ENCODE measurements at regions not wholly inside any gene's neighbourhood (a gene's known extent, or its start where the extent isn't known, plus 50 kb on each side); places are given as distances from the start of the nearest gene placed in this dataset.
"Not testable (repeated sequence)": the region's sequence is repeated elsewhere in the genome, so short reads cannot be mapped to it uniquely, and the experiment has no call there.

DNA sequence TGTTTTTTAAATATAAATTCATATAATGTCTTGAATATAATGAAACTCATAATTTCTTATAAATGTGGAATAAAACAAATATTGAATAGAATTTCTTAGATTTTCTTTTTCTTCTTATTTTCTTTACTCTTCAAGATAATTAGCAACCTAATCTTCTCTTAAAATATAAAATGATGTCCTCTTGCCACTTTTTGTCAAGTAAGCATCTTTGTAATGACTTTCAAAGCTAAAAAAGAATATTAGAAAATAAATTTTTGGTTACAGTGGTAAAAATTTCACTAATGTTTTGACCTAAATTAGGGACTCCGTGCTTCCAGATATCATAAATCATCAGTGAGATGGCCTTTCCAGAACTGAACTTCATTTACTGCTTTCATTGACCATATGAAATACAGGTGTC is 846.4 kb downstream of the FRK start:
- no peak for DNase-seq

DNA sequence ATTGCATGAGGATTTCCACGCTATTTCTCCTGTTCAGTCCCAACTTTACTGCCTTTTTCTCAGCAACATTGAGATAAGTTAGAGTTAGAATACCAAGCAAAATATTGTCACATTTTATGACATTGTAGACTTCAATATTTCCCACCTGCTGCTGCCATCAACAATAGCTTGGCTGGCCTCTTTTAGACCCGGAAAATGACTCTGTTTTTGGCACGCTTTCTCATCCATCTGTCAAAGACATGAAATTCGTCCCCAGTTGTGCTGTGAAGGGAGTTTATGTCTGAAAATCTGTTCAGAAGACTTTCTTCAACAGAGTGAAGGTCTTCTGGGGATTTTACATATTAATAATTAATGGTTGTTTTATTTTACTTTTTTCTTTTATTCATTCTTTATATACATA is 857.3 kb downstream of the FRK start:
- DNase-seq, result no peak

DNA sequence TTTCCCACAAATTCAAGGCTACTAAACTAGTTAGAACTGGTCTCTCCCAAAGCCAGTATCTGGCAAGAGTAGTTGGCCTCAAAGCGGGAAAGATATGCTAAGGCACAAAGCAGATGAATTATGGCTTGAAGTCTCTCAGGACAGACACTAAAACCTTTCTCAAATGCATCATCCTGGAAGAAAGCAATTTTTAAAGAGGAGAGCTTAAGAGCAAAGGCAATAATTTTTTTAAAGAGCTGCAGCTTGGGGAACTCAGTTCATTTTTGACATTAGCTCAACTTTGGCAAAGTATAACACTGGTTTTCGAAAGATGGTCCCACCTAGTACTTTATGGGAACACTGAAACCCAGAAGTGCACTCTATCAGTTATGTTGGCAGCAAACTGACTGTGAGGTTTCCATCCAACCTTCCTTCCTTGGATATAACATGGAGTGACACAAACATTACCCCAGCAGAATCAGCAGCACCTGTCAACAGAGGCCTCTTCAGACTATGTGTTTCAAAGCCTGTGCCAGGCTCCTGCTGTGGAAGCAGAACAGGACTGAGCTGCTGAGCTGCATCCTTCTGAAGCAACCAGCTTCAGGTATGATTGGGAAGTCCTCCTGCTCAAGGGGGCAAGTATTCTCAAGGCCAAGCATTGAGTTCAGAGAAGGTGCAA is 852.3 kb upstream of the HS3ST5 start:
- DNase-seq, result no peak

DNA sequence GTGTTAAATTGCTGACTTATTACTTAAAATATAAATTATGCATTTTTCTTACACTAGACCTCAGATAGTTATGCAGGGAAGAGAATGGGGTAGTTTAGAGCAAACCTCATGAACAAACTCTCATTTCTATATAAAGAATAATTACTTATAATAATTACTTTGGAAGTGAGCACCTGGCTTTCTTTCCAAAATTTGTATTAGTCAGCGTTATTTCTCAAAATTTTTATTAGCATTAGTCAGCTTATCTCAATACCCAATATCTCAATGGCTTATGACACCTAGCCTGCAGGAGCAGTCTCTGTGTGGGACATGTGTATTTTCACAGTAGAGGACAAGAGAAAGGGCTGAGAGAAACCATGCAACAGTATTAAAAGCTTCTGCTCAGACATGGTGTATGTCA is 849.2 kb upstream of the HS3ST5 start:
- DNase-seq, result no peak

DNA sequence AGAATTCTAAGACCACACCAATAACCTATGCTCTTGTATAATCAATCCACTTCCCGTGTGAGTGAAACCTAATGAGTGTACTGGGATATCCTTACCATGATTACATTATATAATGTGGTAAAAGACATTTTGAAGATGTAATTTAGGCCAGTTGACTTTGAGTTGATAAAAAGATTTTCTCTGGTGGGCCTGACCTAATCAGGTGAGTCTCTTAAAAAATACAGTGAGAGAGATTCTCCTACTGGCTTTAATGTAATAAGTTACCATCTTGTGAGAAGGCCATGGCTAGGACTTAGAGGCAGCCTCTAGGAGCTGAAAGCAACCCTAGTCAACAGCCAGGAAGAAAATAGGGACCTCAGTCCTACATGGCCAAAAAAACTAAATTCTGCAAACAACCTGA is 847.7 kb upstream of the HS3ST5 start:
- DNase-seq, result no peak

DNA sequence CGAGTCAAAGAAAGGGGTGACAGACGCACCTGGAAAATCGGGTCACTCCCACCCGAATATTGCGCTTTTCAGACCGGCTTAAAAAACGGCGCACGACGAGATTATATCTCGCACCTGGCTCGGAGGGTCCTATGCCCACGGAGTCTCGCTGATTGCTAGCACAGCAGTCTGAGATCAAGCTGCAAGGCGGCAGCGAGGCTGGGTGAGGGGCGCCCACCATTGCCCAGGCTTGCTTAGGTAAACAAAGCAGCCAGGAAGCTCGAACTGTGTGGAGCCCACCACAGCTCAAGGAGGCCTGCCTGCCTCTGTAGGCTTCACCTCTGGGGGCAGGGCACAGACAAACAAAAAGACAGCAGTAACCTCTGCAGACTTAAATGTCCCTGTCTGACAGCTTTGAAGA is 832.6 kb upstream of the HS3ST5 start:
- not testable (repeated sequence) for DNase-seq

DNA sequence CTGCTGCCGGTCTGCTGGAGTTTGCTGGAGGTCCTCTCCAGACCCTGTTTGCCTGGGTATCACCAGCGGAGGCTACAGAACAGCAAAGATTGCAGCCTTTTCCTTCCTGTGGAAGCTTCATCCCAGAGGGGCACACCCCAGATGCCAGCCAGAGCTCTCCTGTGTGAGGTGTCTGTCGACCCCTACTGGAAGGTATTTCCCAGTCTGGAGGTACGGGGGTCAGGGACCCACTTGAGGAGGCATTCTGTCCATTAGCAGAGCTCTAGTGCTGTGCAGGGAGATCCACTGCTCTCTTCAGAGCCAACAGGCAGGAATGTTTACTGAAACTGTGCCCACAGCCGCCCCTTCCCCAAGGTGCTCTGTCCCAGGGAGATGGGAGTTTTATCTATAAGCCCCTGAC is 823.1 kb upstream of the HS3ST5 start:
- not testable (repeated sequence) for DNase-seq

DNA sequence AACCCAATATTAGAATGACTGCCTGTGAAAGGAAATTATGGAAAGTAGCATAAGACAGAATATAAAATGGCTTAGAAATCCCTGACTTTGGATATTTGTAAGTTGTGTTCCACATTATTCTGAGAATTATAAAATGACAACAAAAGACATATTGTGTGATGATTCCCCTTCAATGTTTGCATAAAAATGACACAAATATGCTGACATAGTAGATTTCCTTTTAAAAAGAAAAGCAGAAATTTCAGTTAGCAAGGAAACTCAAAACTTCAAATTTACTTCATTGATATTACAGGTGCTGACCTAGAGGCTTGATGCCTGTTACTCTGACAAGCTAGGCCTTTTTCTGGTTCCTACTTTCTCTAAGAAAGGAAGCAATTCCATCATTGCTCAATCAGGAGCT is 816.9 kb upstream of the HS3ST5 start:
- DNase-seq, result no peak

DNA sequence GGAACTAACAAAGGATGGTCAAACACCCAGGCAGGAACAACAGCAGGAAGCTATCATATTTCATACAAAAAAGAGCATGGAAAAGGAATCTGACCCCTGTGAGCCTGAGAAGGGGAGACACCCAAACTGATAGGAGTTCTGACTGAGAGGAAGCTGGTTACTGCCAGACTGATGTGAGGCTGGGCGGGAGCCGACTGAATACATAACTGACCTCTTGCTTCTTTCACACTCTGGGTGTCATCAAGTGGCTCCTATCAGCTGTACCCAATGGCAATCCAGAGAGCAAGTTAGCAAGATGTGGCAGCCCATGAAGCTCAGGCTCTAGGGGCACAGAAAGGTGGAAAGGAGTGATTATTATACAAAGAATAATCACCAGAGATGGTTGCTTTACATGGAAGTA is 795.1 kb upstream of the HS3ST5 start:
- no peak for DNase-seq

DNA sequence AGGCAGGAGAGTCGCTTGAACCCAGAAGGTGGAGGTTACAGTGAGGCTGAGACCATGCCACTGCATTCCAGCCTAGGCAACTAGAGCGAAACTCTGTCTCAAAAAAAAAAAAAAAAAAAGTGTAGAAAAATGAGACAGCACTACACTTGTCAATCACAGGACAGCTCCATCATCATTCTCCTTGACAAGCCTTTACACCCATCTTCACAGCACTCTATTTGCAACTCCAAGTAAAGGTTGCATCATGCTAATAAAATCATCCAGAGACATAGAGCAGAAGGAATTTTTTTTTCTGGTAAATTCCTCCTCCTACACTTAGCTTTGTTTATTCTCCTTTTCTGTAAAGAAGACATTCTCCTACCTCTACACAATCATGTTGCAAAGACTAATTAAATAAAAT is 791.0 kb upstream of the HS3ST5 start:
- no peak for DNase-seq

DNA sequence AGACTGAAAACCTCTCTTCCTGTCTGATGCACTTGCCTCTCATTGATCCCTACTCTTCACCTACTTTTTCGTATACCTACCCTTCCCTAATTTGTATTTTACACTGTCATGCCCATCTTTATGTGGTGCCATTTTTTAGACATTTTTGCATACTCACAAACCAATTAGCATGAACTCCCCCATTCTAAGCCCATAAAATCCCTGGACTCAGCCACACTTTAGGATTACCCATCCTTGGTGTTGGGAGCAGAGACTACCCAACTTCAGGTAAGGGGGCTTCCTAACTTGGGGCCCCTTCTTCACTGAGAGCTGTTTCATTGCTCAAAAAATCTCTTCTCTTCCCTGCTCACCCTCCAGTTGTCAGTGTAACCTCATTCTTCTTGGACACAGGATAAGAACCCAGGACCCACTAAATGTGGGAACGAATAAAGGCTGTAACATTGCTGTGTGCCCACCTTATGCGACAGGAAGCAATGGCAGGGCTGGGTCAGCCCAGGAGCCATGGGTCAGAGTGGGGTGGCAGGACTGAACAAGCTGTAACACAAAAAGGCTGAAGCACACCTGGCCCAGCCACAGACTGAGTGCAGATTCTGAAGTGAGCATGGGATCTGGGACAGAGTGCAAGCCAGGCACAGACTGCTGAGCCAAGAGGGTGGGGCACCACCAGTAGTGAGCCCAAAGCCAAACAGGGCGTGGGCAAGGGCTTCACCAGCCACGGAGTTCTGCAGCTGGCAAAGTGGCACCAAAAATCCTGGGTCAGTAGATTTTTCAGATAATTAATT is 789.1 kb upstream of the HS3ST5 start:
- DNase-seq, result no peak

DNA sequence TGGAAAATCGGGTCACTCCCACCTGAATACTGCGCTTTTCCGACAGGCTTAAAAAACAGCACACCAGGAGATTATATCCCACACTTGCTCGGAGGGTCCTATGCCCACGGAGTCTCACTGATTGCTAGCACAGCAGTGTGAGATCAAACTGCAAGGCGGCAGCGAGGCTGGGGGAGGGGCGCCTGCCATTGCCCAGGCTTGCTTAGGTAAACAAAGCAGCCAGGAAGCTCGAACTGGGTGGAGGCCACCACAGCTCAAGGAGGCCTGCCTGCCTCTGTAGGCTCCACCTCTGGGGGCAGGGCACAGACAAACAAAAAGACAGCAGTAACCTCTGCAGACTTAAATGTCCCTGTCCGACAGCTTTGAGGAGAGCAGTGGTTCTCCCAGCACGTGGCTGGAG is 778.7 kb upstream of the HS3ST5 start:
- DNase-seq, result not testable (repeated sequence)

DNA sequence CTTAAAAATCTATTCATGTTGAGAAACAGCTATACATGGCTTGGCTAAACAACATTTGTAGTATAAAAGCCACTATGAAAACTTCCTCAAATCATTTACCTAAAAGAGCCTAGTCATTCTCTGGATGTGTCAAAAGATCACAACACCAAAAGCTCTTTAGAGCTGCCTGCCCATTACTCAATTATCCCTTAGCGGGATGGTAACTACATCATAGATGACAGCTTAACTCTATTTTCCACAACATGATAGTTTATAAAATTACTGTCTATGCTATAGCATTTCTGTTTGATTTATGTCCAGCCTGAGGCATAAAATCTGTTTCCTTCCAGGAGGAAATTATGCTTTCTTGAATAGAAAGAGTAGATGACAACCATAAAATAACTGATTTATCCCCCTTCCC is 777.6 kb upstream of the HS3ST5 start:
- no peak for DNase-seq

DNA sequence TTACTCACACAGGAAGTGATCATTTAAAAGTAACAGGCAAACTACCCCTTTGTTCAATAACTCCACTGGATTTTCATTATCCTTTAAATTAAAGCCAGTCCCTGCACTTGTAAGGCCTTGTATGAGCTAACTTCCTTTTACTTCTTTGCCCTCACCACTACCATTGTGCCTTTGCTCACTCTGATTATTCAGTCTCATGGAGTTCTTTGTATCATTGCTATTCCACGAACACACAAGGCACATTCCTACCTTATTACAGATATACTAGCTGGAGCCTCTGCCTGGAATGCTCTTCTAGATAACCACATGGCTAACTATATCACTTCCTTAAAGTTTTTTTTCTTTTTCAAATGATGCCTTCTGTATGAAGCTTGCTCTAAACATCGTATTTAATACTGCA is 748.6 kb upstream of the HS3ST5 start:
- no peak for DNase-seq

DNA sequence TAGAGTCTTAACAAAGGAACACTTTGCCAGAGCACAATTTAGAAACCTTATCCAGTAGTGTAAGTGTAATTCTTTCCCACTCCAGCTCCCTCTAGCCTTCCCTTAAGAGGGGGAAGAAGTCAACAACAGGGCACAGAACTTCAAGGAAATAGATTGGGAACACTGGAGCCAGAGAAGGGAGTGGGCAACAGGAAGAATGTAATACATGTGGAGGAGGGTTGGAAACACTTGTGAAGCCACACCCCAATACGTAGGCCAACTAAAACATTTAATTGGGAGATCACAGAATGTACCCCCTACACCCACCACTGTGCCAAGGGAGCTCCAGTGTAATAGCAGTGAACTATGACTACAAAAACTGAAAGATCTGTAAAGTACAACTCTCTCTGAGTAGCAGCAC is 735.7 kb upstream of the HS3ST5 start:
- no peak for DNase-seq

DNA sequence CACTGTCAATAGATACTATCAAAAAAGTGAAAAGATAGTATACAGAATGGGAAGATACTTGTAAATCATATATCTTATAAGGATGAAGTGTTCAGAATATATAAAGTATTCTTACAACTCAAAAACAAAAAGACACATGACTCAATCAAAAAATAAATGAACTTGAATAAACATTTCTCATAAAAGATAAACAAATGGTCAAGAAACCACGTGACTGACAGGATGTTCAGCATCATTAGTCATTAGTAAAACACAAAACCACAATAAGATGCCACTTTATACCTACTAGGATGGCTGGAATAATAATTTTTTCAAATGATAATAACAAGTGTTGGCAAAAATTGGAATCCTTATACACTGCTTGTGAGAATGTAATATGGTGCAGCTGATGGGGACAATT is 729.1 kb upstream of the HS3ST5 start:
- DNase-seq, result no peak

DNA sequence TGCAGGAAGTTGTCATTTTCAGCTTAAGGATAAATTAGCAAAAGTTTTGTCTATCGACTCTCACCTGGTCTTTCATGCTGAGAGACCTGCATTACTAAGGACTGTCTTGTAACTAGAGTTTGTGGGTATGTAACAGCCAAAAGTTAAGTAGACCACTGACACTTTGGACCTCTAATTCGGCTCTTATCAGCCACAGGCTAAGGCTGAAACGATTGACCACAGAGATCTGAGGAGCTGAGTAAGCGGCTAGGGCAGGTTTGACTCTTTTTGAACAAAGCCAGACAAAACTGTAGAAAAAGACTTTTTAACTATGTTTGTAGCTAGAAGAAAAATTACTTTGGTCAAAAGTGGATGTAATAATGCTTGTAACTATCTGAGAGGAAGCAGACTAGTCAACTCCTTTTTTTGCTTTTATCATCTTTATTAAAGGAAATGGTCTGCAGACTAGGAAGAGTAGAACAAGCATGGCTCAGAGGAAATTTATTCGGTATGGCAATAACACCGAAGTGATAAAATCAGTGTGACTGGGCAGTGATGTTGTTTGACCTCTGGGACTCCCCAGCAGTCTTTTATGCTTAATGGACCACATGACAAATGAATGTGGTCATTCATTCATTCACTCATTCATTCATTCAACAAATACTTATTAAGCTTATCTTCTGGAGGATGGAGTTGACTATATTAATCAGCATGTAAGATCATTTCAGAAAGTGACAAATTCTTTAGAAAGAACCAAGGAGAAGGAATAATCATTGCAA is 725.0 kb upstream of the HS3ST5 start:
- DNase-seq, result no peak

DNA sequence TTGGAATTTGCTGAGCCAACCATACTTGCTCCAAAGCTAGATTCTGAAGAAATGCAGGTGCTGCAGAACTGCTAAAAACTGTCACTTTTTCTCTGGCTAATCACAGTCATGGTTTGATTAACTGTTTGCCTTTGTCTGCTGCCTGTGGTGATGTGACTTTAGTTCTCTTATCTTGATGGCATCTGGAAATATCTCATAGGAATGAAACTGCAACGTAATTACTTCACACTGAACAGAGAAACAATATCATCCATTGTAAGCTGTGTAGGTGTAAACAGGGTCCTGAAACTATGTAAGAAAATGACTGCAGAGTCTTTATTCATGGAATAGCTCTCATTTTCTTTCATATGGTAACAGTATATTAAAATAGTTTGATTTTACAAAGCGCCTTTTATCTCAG is 721.9 kb upstream of the HS3ST5 start:
- DNase-seq, result no peak

DNA sequence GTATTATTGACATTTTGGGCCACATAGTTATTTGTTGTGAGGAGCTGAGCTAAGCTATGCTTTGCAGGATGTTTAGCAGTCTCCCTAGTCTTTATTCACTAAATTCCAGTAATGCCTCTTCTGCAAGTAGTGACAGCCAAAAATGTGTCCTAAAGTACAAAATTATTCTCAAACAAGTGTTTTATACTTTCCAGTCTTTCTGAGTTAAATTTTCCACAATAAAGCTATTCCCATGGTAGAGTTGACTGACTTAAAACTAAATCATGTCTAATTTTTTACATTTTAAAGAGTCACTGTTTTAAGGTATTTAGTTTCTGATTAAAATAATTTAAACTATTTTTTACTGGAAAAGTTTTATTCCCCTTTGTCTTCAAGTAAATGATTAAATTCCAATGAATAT is 717.8 kb upstream of the HS3ST5 start:
- no peak for DNase-seq

DNA sequence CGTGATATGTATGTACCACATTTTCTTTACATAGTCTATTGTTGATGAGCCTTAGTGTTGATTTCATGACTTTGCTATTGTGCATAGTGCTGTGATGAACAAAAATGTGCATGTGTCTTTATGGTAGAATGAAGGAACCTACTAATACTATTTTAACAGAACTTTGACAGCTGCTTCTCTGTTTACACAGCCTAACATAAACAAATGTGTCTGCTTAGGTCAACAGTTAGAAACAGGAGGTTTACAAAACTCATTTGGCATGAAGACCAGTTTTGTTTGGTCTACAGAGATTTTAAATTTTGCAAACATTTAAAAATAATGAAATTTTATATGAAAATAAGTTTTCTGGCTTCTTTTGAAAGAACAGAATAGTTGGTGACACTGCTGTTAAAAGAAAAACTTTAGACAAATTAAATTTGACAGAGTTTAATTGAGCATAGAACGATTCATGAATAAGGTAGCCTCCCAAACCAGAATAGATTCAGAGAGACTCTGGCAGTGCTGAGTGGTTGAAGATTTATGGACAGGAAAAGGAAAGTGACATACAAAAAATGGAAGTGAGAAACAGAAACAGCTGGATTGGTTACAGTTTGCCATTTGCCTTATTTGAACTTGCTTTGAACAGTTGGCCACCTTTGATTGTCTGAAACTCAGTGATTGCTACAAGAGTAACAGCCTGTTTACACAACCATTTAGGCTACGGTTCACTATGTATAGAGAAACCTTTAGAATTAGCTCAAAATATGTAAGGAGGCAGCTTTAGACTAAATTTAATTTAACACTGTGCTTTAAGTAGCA is 715.8 kb upstream of the HS3ST5 start:
- no peak for DNase-seq

DNA sequence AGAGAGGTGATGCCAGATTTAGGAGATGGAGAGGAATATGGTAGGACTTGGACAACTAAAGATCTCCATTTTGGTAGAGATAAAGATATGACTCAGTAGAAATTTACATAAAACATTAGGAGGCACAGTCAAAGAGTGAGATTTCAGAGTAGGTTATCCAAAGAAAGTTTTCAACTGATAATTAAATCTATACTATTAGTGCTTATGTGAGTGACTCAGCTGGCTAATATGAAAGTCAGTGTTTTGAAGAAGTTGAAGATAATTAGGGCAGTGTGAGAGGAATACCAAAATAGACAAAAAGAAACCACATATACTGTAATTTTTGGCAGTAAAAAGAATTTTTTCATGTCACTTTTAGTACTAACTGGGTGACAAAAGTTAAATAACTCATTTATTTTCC is 712.8 kb upstream of the HS3ST5 start:
- no peak for DNase-seq

DNA sequence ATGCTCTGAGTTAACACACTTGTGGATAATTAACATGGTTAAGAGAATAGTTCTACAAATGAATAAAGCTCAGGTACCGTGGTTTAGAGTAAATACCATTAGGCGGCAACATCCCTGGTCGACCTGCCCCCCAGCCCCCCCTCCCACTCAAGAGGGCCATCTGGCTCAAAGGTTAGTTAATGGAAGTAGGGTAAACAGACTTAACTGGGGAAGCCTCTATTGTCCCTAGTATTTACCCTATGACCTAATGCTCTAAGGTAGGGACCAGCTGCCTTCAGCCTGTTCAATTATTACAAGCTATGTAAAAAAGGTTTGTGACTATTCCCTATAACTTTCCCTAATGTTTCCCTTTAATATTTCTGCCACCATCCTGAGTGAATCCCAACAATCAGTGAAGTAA is 711.4 kb upstream of the HS3ST5 start:
- DNase-seq, result not testable (repeated sequence)

DNA sequence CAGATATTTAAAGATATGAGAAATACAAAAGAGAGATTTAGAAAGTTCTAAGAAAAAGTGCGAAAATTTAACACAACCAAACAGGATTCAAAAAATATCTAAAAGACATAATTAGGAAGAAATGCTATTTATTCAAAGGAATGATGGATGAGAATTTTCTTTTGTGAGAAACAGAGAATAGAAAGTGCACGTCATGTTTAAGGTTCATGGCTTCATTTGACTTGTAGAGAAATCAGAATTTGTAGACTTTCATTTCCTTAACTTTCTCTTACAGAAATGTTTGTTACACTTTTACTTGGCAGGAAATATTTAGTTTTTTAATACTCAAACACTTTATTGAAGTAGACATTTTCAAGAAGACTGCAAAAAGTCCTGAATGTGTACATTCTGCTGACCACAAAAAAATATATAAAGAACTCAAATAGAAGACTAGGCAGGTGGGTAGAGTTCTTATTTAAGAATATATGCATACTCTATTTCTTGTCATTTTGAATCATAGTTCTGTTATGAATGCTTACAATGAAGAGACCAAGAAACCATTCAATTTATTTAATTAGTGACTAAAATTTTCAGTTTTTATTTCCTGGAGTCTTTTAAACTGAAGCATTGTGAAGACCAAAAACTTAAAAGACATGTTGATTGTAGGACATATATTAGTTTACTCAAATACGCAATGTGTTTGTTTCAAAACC is 710.5 kb upstream of the HS3ST5 start:
- DNase-seq, result no peak

All from NCI-H526 (cell line).